Esophagus (tissue), 2 donors: ENCODE measurements at regions not wholly inside any gene's neighbourhood (a gene's known extent, or its start where the extent isn't known, plus 50 kb on each side); places are given as distances from the start of the nearest gene placed in this dataset.
"Not testable (repeated sequence)": the region's sequence is repeated elsewhere in the genome, so short reads cannot be mapped to it uniquely, and the experiment has no call there.

ENCODE experiments used
- H3K27ac ChIP-seq, 2 donors: one replicate each; pipeline ENCODE4 v1.5.1; 2013; ENCODE audit warnings: low read depth in 2 of 2, mild to moderate bottlenecking in 2 of 2, inconsistent platforms in 1 of 2, low read length in 1 of 2, moderate library complexity in 1 of 2
- H3K27me3 ChIP-seq, 2 donors: one replicate each; pipeline ENCODE4 v1.6.1; 2013; ENCODE audit warnings: low read length in 2 of 2, control low read depth in 1 of 2, mild to moderate bottlenecking in 1 of 2; ENCODE audit not compliant: insufficient read depth in 2 of 2, control insufficient read depth in 1 of 2
- H3K36me3 ChIP-seq, 2 donors: one replicate each; pipeline ENCODE4 v1.6.1; 2013; ENCODE audit warnings: low read length in 1 of 2; ENCODE audit not compliant: control insufficient read depth in 2 of 2, insufficient read depth in 2 of 2
- H3K4me1 ChIP-seq, 2 donors: one replicate each; pipeline ENCODE4 v1.6.1; 2013; ENCODE audit warnings: low read length in 1 of 2; ENCODE audit not compliant: control insufficient read depth in 2 of 2, insufficient read depth in 2 of 2
- H3K4me3 ChIP-seq, 2 donors: one replicate each; pipeline ENCODE4 v1.5.1; 2013; ENCODE audit warnings: low read length in 2 of 2, mild to moderate bottlenecking in 2 of 2, low read depth in 1 of 2, moderate library complexity in 1 of 2
- H3K9me3 ChIP-seq, 2 donors: one replicate each; pipeline ENCODE4 v1.6.1; 2013; ENCODE audit warnings: mild to moderate bottlenecking in 2 of 2, low read depth in 1 of 2, low read length in 1 of 2, moderate library complexity in 1 of 2; ENCODE audit not compliant: control insufficient read depth in 2 of 2, insufficient read depth in 1 of 2
- WGBS, 2 donors: extraction: QIAGEN DNeasy Blood & Tissue Kit; methylation state at CpG; one replicate each; pipeline ENCODE4 v1.1.7; 2013; 5-methylcytosine and 5-hydroxymethylcytosine counted together
- donor health status: healthy with polysubstance abuse.
- donor health status: Bipolar disorder and iron deficiency.

DNA sequence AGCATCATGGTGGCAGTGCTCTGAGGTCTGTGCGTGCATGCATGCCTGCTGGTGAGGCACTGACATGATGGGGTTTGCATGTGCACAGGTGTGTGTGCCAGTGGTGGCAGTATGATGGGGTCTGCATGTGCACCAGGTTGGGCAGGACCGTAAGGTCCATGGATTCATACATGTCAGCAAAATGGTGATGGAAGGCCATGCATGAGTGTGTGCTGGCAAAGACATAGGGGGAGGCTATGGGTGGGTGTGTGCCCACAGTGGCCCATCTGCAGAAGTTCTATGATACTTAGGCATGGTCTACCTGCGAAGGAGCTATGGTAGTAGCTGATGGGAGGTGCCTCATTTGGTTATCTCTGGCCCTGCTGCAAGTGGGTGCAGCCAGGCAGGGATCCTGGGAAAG, 348.0 kb upstream of the TARS1 start:
- Histone ChIP-seq H3K4me1 (no peaks in the 10 kb centered on the region), H3K27ac (no peak overlapping the region), H3K4me3 (no peak overlapping the region), H3K9me3 (no peaks in the 10 kb centered on the region), H3K36me3 (no peaks in the 10 kb centered on the region), H3K27me3 (no peaks in the 10 kb centered on the region)
- WGBS, 2 donors = 61 to 92% methylated on average over 3 of the region's 3 CpGs

DNA sequence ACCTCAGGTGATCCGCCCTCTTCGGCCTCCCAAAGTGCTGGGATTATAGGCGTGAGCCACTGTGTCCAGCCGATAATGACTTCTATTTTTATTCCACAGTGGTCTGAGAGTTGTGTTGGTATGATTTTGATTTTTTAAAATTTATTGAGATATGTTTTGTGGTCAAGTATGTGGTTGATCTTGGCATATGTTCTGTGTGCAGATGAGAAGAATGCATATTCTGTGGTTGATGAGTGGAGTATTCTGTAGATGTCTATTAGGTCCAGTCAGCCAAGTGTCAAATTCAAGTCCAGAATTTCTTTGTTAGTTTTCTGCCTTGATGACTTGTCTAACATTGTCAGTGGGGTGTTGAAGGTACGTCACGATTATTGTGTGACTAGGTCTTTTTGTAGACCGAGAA, 338.2 kb upstream of the TARS1 start:
- Histone ChIP-seq H3K36me3 (no peaks in the 10 kb centered on the region), H3K27ac (no peak overlapping the region), H3K27me3 (no peaks in the 10 kb centered on the region), H3K4me3 (no peak overlapping the region), H3K9me3 (peaks cover 6 to 7% of the 10 kb centered on the region in 2 donors), H3K4me1 (no peaks in the 10 kb centered on the region)
- WGBS, 2 donors = 84 to 94% methylated on average over 7 of the region's 7 CpGs

DNA sequence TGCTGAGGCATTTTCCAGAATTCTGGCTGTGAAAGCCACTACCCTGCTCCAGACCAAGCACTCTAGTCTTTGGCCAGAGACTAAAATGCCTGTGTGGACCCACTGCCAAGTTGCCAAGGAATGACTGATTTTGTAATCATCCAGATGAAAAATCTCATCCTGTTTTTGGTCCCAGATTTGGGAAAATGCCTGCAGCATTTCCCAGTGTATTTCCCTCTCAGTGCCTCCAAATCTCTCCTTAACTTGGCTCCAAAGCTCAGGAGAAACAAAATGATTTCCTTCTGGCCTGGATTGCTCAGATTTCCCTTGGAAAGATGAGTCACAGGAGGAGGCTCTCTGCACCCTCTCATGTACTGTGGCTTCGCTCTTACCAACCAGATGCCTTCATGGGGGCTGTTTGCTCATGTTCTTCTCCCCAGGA, 335.2 kb upstream of the TARS1 start:
- WGBS, 2 donors = 65 to 81% methylated on average over 1 of the region's 1 CpG
- Histone ChIP-seq H3K9me3 (peaks cover 7 to 9% of the 10 kb centered on the region in 2 donors), H3K27ac (no peak overlapping the region), H3K36me3 (no peaks in the 10 kb centered on the region), H3K27me3 (no peaks in the 10 kb centered on the region), H3K4me3 (no peak overlapping the region), H3K4me1 (no peaks in the 10 kb centered on the region)

DNA sequence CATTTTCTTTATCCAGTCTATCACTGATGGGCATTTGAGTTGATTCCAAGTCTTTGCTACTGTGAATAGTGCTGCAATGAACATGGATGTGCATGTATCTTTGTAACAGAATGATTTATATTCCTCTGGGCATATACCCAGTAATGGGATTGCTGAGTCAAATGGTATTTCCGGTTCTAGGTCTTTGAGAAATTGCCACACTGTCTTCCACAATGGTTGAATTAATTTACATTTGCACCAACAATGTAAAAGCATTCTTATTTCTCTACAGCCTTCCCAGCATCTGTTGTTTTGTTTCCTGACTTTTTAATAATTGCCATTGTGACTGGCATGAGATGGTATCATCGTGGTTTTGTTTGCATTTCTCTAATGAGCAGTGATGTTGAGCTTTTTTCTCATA, 330.3 kb upstream of the TARS1 start:
- not testable (repeated sequence) for H3K4me3 ChIP-seq, H3K27me3 ChIP-seq, H3K36me3 ChIP-seq, H3K9me3 ChIP-seq, H3K27ac ChIP-seq, H3K4me1 ChIP-seq
- WGBS, 2 donors = 50 to 65% methylated on average over 2 of the region's 2 CpGs

DNA sequence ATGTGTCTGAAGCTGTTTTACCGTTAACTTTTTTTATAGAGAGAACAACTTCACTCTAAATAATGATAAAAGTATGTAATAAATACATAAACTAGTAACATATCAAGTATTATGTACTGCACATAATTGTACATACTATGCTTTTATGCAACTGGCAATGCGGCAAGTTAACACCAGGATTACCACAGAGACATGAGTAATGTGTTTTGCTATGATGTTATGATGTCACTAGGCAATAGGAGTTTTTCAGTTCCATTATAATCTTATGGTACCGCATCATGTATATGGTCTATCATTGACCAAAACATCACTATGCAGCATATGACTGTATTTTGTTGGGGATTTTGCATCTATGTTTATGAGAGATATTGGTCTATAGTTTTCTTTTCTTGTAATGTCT, 326.4 kb upstream of the TARS1 start:
- no peaks in the 10 kb centered on the region for H3K27me3 ChIP-seq
- WGBS, 2 donors = 67 to 87% methylated on average over 3 of the region's 3 CpGs

DNA sequence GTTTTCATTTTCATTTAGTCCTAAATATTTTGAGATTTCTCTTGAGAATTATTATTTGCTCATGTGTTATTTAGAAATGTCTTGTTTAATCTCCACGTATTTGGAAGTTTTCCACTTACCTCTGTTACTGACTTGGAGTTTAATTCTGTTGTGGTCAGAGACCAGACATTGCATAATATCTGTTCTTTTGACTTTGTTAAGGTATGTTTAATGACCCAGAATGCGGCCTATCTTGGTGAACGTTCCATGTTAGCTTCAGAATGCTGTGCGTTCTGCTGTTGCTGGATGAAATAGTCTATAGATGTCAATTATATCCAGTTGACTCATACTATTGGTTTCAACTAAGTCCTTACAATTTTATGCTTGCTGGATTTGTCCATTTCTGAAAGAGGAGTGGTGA, 325.3 kb upstream of the TARS1 start:
- Histone ChIP-seq H3K27ac (no peak overlapping the region), H3K9me3 (peaks cover 0 to 3% of the 10 kb centered on the region in 2 donors), H3K4me3 (no peak overlapping the region), H3K4me1 (no peaks in the 10 kb centered on the region), H3K27me3 (no peaks in the 10 kb centered on the region), H3K36me3 (no peaks in the 10 kb centered on the region)
- WGBS, 2 donors = 80 to 88% methylated on average over 4 of the region's 4 CpGs

More for the DNA sequence above, 326.4 kb upstream of the TARS1 start:
- no peaks in the 10 kb centered on the region for H3K36me3 ChIP-seq
- H3K9me3 ChIP-seq = peaks cover 0 to 3% of the 10 kb centered on the region in 2 donors
- H3K4me1 ChIP-seq = no peaks in the 10 kb centered on the region
- no peak overlapping the region for H3K4me3 ChIP-seq
- H3K27ac ChIP-seq = no peak overlapping the region

DNA sequence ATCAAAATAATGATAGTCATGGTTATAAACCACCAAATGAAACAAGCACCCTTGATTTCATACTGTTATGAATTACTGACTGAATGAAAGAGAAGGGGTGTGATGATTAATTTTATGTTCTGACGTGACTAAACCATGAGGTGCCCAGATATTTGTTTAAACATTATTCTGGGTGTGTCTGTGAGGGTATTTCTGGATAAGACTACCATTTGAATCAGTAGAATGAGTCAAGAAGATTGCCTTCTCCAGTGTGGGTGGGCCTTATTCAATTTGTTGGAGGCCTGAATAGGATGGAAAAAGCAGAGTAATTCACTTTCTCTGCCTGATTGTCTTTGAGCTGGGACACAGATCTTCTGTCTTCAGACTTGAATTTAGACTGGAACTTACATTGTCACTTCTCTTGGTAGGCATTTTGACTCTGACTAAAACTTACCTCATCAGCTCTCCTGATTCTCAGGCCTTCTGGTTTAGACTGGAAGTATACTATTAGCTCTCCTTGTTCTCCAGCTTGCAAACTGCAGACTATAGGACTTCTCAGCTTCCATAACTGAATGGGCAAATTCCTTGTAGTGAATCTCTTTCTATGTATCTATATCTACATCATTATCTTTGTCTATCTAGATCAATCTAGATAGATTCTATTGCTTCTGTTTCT, 321.9 kb upstream of the TARS1 start:
- Histone ChIP-seq H3K36me3 (no peaks in the 10 kb centered on the region), H3K4me3 (no peak overlapping the region), H3K27me3 (no peaks in the 10 kb centered on the region), H3K4me1 (no peaks in the 10 kb centered on the region), H3K27ac (no peak overlapping the region), H3K9me3 (no peaks in the 10 kb centered on the region)
- 42 to 54% methylated on average over 1 of the region's 1 CpG for WGBS, 2 donors

DNA sequence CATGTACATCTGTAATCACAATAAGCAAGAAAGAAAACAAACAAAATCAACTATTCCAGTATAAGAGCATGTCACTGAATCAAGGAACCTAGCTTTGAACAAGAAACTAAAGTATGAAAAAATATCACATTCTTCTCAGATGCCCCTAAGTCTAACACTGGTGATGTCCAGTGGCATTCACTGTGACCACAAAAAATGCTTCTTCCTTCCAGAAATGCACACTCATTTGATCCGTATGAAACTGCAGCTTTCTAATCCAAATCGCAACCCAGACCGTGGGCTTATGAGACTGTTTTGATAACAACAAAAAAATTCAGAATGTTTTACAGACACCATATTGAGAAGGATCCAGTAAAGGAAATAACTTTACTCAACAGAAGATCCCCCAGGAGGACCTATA, 320.1 kb upstream of the TARS1 start:
- Histone ChIP-seq H3K4me1 (no peaks in the 10 kb centered on the region), H3K9me3 (no peaks in the 10 kb centered on the region), H3K4me3 (no peak overlapping the region), H3K27ac (no peak overlapping the region), H3K36me3 (no peaks in the 10 kb centered on the region), H3K27me3 (no peaks in the 10 kb centered on the region)
- 88 to 91% methylated on average over 3 of the region's 3 CpGs for WGBS, 2 donors

DNA sequence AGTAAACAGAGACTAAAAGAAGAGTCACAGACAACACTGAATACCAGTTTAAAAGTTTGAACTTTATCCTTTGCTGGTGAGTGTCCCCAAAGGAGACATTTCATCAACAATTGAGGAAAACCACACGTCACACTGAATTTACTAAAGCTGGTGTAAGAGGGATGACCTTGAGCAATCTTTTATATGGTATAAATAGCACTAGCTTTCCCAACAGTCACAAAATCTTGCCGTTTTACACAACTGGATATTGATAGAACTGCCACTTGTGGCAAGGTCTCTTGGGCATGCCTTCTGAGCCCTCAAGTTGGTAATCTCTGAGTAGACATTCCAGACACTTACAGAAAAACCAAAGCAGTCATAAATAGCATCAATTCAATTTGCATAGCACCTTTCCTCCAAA, 311.5 kb upstream of the TARS1 start:
- Histone ChIP-seq H3K4me1 (no peaks in the 10 kb centered on the region), H3K4me3 (no peak overlapping the region), H3K27me3 (no peaks in the 10 kb centered on the region), H3K36me3 (no peaks in the 10 kb centered on the region), H3K27ac (no peak overlapping the region), H3K9me3 (peaks cover 0 to 5% of the 10 kb centered on the region in 2 donors)
- WGBS, 2 donors = 69 to 72% methylated on average over 2 of the region's 2 CpGs

DNA sequence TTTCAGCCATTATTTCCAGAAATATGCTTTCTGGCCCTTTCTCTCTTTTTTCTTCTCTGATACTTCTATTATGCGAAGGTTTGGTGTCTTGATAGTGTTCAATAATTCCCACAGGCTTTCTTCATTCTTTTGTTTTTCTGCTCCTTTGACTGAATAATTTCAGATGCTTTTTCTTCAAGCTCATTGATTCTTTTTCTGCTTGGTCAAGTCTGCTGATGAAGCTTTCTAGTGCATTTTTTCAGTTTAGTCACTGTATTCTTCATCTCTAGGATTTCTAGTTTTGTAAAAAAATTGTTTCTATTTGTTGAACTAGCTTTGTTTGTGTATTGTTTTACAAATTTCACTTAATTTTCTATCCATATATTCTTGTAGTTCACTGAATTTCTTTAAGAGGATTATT, 304.0 kb upstream of the TARS1 start:
- H3K27ac ChIP-seq = no peak overlapping the region
- no peaks in the 10 kb centered on the region for H3K36me3 ChIP-seq
- 91 to 92% methylated on average over 1 of the region's 1 CpG for WGBS, 2 donors
- H3K27me3 ChIP-seq = no peaks in the 10 kb centered on the region
- no peak overlapping the region for H3K4me3 ChIP-seq
- H3K9me3 ChIP-seq = peaks cover 0 to 6% of the 10 kb centered on the region in 2 donors
- no peaks in the 10 kb centered on the region for H3K4me1 ChIP-seq
